ENCODE measurements at regions not wholly inside any gene's neighbourhood (a gene's known extent, or its start where the extent isn't known, plus 50 kb on each side); places are given as distances from the start of the nearest gene placed in this dataset.

DNA sequence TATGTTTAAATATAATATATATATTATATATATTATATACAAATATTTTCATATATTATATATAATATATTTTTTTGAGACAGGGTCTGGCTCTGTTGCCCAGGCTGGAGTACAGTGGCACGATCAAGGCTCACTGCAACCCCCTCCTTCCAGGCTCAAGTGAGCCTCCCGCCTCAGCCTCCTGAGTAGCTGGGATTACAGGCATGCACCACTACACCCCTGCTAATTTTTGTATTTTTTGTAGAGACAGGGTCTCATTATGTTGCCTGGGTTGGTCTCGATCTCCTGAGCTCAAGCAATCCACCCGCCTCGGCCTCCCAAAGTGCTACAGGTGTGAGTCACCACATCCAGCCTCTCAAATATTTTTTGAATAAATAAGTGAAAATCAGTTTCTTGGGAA is 215.5 kb downstream of the GATA3 start:
- no peaks in the 10 kb centered on the region for H3K79me2 ChIP-seq (ENCODE audit: insufficient read depth, low read length)
- no peak overlapping the region for H3K4me2 ChIP-seq (ENCODE audit: low read length)
- intact Hi-C loops (cut with micrococcal nuclease) = no loop called here
- no peaks in the 10 kb centered on the region for H3K9me3 ChIP-seq (ENCODE audit: control insufficient read depth in 1 of 2, insufficient read depth in 1 of 2, low read depth in 1 of 2, low read length in 2 of 2)
- H3K36me3 ChIP-seq (ENCODE audit: control insufficient read depth in 1 of 2, insufficient read depth in 2 of 2, low read length in 2 of 2) = no peaks in the 10 kb centered on the region
- H2AFZ ChIP-seq (ENCODE audit: low read depth, low read length, poor library complexity, severe bottlenecking) = no peak overlapping the region
- ChIA-PET POLR2A (no interaction called here), CTCF (no interaction called here), RAD21 (ENCODE audit: low non-redundant PET in 1 of 2, low total read pairs in 2 of 2, uncharacterized antibody in 2 of 2, unreplicated experiment in 2 of 2) (no interaction called here)
- no peaks in the 10 kb centered on the region for H3K9me2 ChIP-seq (ENCODE audit: insufficient read depth)
- no peaks in the 10 kb centered on the region for H3K4me1 ChIP-seq (ENCODE audit: control insufficient read depth in 1 of 2, insufficient read depth in 2 of 2, low read length in 2 of 2)
- no TSS peak for BruUV-seq (replicated peaks)
- no peak overlapping the region for H3K4me3 ChIP-seq (replicated peaks in 1 of 2; ENCODE audit: low read depth in 1 of 2, low read length in 2 of 2)
- H4K20me1 ChIP-seq (ENCODE audit: insufficient read depth) = no peaks in the 10 kb centered on the region; the same call in 1 of the 2 replicates
- TF ChIP-seq CEBPB (IDR thresholded peaks at IDR 0.05; ENCODE audit: low read depth) (no peak), ZFX (IDR thresholded peaks at IDR 0.05) (no peak)
- ATAC-seq (no peak), DNase-seq (ENCODE audit: low read depth, low spot score) (no peak)
- H3K27me3 ChIP-seq (ENCODE audit: insufficient read depth, low read length) = no peaks in the 10 kb centered on the region
- no peak overlapping the region for H3K27ac ChIP-seq (ENCODE audit: low read depth, low read length)
- H3K9ac ChIP-seq (ENCODE audit: low read length) = no peak overlapping the region

DNA sequence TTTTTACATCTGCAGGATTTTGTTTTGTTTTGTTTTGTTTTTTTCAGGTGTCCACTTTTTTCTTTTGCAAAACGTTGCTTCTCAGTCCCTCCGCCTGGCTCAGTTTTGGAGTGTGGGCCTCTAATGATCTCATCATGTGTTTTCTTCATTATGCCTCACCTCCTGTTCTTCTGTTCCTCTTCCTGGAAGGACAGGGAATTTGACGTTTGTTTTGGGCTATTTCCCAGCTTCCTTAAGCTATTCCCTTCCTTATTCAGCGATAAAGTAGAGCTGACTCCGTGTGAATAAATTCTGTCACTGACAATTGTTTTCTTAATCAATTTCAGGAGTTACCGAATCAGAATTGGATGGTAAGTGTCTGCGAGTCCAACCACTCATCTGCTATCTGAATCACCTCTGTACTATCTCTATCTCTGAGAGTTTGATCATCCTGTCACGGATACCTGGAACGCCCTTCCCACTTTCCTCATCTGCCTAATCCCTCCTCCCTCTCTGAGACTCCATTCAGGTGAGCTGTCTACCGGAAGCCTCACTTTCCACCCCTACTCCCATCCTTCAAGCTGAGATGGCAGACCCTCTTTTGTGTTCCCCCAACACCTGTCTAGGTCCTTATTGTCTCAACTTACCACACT is 218.4 kb downstream of the GATA3 start:
- no peaks in the 10 kb centered on the region for H3K4me1 ChIP-seq (ENCODE audit: control insufficient read depth in 1 of 2, insufficient read depth in 2 of 2, low read length in 2 of 2)
- H3K36me3 ChIP-seq (ENCODE audit: control insufficient read depth in 1 of 2, insufficient read depth in 2 of 2, low read length in 2 of 2) = no peaks in the 10 kb centered on the region
- H3K4me3 ChIP-seq (replicated peaks in 1 of 2; ENCODE audit: low read depth in 1 of 2, low read length in 2 of 2) = no peak overlapping the region
- no peaks in the 10 kb centered on the region for H3K9me2 ChIP-seq (ENCODE audit: insufficient read depth)
- TF ChIP-seq POLR2AphosphoS5 (IDR thresholded peaks at IDR 0.05; ENCODE audit: low read depth, low read length) (no peak), SIN3A (IDR thresholded peaks at IDR 0.05; ENCODE audit: low read depth) (no peak), TCF7L2 (IDR thresholded peaks at IDR 0.05; ENCODE audit: borderline replicate concordance, extremely low read depth, insufficient read depth, insufficient read length) (no peak), ZNF274 (IDR thresholded peaks at IDR 0.05; ENCODE audit: low read depth, low read length) (no peak), EGR1 (IDR thresholded peaks at IDR 0.05; ENCODE audit: low read depth) (no peak)
- TF ChIP-seq, protein P1, sequence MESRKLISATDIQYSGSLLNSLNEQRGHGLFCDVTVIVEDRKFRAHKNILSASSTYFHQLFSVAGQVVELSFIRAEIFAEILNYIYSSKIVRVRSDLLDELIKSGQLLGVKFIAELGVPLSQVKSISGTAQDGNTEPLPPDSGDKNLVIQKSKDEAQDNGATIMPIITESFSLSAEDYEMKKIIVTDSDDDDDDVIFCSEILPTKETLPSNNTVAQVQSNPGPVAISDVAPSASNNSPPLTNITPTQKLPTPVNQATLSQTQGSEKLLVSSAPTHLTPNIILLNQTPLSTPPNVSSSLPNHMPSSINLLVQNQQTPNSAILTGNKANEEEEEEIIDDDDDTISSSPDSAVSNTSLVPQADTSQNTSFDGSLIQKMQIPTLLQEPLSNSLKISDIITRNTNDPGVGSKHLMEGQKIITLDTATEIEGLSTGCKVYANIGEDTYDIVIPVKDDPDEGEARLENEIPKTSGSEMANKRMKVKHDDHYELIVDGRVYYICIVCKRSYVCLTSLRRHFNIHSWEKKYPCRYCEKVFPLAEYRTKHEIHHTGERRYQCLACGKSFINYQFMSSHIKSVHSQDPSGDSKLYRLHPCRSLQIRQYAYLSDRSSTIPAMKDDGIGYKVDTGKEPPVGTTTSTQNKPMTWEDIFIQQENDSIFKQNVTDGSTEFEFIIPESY (IDR thresholded peaks at IDR 0.05; ENCODE audit: extremely low read depth, insufficient replicate concordance, low read length) = no peak
- intact Hi-C loops (cut with micrococcal nuclease) = no loop called here
- POLR2A ChIA-PET = no interaction called here
- no peak overlapping the region for H3K9ac ChIP-seq (ENCODE audit: low read length)
- H3K9me3 ChIP-seq (ENCODE audit: control insufficient read depth in 1 of 2, insufficient read depth in 1 of 2, low read depth in 1 of 2, low read length in 2 of 2) = no peaks in the 10 kb centered on the region
- RAD21 ChIA-PET (ENCODE audit: low non-redundant PET in 1 of 2, low total read pairs in 2 of 2, uncharacterized antibody in 2 of 2, unreplicated experiment in 2 of 2) = no interaction called here
- no peak overlapping the region for H3K4me2 ChIP-seq (ENCODE audit: low read length)
- H4K20me1 ChIP-seq (ENCODE audit: insufficient read depth) = no peaks in the 10 kb centered on the region
- ATAC-seq (no peak), DNase-seq (ENCODE audit: low read depth, low spot score) (no peak)
- H3K79me2 ChIP-seq (ENCODE audit: insufficient read depth, low read length) = no peaks in the 10 kb centered on the region
- no peak overlapping the region for H3K27ac ChIP-seq (ENCODE audit: low read depth, low read length)
- CTCF ChIA-PET = no interaction called here
- BruUV-seq (replicated peaks) = no TSS peak
- no peaks in the 10 kb centered on the region for H3K27me3 ChIP-seq (ENCODE audit: insufficient read depth, low read length)
- no peak overlapping the region for H2AFZ ChIP-seq (ENCODE audit: low read depth, low read length, poor library complexity, severe bottlenecking)

All from HCT116 (cell line).